ENCODE measurements at regions not wholly inside any gene's neighbourhood (a gene's known extent, or its start where the extent isn't known, plus 50 kb on each side); places are given as distances from the start of the nearest gene placed in this dataset.

- TF ChIP-seq POLR2A (IDR thresholded peaks at IDR 0.05; ENCODE audit: low read depth, low read length), result no peak
- TF ChIP-seq POLR2AphosphoS5 (IDR thresholded peaks at IDR 0.05; ENCODE audit: insufficient read depth, low read depth, low read length), result no peak
- TF ChIP-seq CTCF (IDR thresholded peaks at IDR 0.05; ENCODE audit: extremely low read depth in 1 of 2, insufficient read depth in 1 of 2, low read depth in 1 of 2, low read length in 2 of 2), result no peak
- no peak for TF ChIP-seq JUN (IDR thresholded peaks at IDR 0.05; ENCODE audit: borderline replicate concordance, insufficient read depth, insufficient read length, low read depth)
- TF ChIP-seq EZH2 (IDR thresholded peaks at IDR 0.05; ENCODE audit: borderline replicate concordance, low read depth, low read length, severe bottlenecking), result no peak
- no peak for TF ChIP-seq MYC (IDR thresholded peaks at IDR 0.05; ENCODE audit: low read depth, low read length)
- TF ChIP-seq MAX (IDR thresholded peaks at IDR 0.05; ENCODE audit: insufficient read depth, insufficient read length), result no peak
- TF ChIP-seq GATA2 (IDR thresholded peaks at IDR 0.05; ENCODE audit: insufficient read depth, insufficient read length, low read depth, low read length), result no peak
- no peak for TF ChIP-seq FOS (IDR thresholded peaks at IDR 0.05; ENCODE audit: borderline replicate concordance, insufficient read depth, low read length)
- intact Hi-C loops (cut with micrococcal nuclease), result no loop called here
Measured at GRCh38 chr11:103547691-103548090, 438.5 kb downstream of the DYNC2H1 start.

More at GRCh38 chr11:103547691-103548090, 438.5 kb downstream of the DYNC2H1 start:
- no peak overlapping the region for H3K4me2 ChIP-seq (ENCODE audit: insufficient read depth, low read length)
- CTCF ChIA-PET, result interaction anchor here (0.5 to 6.3 kb wide), 3 partner anchors 10 to 1627 kb away, joined by 3 to 48 read pairs (median 7); no protein-coding TSS in a partner anchor
- no peaks in the 10 kb centered on the region for H3K36me3 ChIP-seq (ENCODE audit: control insufficient read depth in 2 of 2, extremely low read depth in 1 of 2, insufficient read depth in 2 of 2, low read length in 2 of 2)
- FAIRE-seq (no peak), DNase-seq (ENCODE audit: low read depth, low spot score) (no peak)
- dilution Hi-C loops (cut with MboI; ENCODE audit: extremely low pct_ligation_motif_present, low sequenced_read_pairs), result no loop called here
- no peaks in the 10 kb centered on the region for H4K20me1 ChIP-seq (replicated peaks; ENCODE audit: control insufficient read depth, extremely low read depth, insufficient read depth, low read length)
- POLR2A ChIA-PET, result no interaction called here
- H3K27me3 ChIP-seq (ENCODE audit: control insufficient read depth in 2 of 2, insufficient read depth in 2 of 2, low read length in 2 of 2), result no peaks in the 10 kb centered on the region
- no peak overlapping the region for H3K27ac ChIP-seq (ENCODE audit: insufficient read depth, low read depth, low read length)
- no peaks in the 10 kb centered on the region for H3K9me1 ChIP-seq (replicated peaks; ENCODE audit: control insufficient read depth, extremely low read depth, insufficient read depth, low read length)
- no peaks in the 10 kb centered on the region for H3K9me3 ChIP-seq (replicated peaks; ENCODE audit: control insufficient read depth, insufficient read depth, low read length)
- BruUV-seq (replicated peaks), result no TSS peak
- H3K4me1 ChIP-seq (ENCODE audit: control insufficient read depth, extremely low read depth, insufficient read depth, low read length), result peaks cover 2% of the 10 kb centered on the region
- H2AFZ ChIP-seq (ENCODE audit: low read depth, low read length), result no peak overlapping the region
- no peak overlapping the region for H3K4me3 ChIP-seq (replicated peaks in 1 of 3; ENCODE audit: insufficient read depth in 1 of 3, low read depth in 1 of 3, low read length in 3 of 3)
- H3K9ac ChIP-seq (replicated peaks; ENCODE audit: extremely low read depth, insufficient read depth, low read length), result no peak overlapping the region
- no peaks in the 10 kb centered on the region for H3K79me2 ChIP-seq (ENCODE audit: control insufficient read depth, insufficient read depth, low read length)
